ENCODE measurements at regions not wholly inside any gene's neighbourhood (a gene's known extent, or its start where the extent isn't known, plus 50 kb on each side); places are given as distances from the start of the nearest gene placed in this dataset.
A peak's percentile ranks its signal among the peaks of the same experiment; 100 is the strongest.

DNA sequence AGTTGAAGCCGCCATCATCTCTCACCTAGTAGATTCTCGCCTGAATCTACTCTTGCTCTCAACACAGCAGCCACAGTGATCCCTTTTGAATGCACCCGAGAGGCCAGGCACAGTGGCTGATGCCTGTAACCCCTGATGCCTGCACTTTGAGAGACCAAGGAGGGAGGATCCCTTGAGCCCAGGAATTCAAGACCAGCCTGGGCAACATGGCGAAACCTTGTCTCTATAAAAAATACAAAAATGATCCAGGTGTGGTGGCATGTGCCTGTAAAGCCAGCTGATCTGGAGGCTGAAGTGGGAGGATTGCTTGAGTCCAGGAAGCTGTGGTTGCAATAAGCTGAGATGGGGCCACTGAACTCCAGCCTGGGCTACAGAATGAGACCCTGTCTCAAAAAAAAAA lies 60.3 kb upstream of the EML4 start:
- no peak for DNase-seq (ENCODE audit: low read depth)
- TF ChIP-seq, protein P1, sequence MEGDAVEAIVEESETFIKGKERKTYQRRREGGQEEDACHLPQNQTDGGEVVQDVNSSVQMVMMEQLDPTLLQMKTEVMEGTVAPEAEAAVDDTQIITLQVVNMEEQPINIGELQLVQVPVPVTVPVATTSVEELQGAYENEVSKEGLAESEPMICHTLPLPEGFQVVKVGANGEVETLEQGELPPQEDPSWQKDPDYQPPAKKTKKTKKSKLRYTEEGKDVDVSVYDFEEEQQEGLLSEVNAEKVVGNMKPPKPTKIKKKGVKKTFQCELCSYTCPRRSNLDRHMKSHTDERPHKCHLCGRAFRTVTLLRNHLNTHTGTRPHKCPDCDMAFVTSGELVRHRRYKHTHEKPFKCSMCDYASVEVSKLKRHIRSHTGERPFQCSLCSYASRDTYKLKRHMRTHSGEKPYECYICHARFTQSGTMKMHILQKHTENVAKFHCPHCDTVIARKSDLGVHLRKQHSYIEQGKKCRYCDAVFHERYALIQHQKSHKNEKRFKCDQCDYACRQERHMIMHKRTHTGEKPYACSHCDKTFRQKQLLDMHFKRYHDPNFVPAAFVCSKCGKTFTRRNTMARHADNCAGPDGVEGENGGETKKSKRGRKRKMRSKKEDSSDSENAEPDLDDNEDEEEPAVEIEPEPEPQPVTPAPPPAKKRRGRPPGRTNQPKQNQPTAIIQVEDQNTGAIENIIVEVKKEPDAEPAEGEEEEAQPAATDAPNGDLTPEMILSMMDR (IDR thresholded peaks at IDR 0.05; ENCODE audit: low read length, missing control alignments): no peak
- no peak overlapping the region for H3K4me3 ChIP-seq (replicated peaks; ENCODE audit: low read depth, low read length)

DNA sequence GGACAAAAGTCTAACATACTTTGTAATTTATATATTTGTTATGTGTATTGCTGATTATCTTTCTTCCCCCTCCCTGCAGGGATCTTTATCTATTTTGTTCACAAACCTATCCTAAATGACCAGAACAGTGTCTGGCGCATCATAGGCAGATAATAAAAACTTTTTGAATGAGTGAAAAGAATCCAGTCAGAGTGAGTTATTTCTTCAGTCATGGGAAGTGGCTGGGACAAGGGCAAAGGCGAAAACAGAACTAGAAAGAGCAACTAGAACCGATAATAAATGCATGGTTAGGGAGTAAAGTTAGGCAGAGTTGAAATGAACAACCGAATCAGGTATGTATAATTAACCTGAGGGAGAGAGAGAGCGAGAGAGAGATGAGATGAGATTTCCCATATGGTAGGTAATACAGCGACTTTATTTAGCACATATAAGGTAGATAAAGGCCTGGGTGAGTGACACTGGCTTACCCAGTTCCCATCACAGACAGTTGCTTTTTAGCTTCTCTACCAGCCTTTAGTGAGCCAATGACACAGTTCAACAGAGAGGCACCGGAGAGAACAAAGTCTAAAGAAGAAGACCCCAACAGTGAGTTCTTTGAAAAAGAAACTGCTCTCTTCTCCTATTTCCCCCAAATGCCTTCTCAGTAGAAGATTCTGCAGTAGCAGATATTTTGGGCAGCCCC lies 59.1 kb upstream of the EML4 start:
- DNase-seq (ENCODE audit: low read depth): no peak
- no peak overlapping the region for H3K4me3 ChIP-seq (replicated peaks; ENCODE audit: low read depth, low read length)
- TF ChIP-seq, protein P1 (IDR thresholded peaks at IDR 0.05; ENCODE audit: low read length, missing control alignments): no peak

DNA sequence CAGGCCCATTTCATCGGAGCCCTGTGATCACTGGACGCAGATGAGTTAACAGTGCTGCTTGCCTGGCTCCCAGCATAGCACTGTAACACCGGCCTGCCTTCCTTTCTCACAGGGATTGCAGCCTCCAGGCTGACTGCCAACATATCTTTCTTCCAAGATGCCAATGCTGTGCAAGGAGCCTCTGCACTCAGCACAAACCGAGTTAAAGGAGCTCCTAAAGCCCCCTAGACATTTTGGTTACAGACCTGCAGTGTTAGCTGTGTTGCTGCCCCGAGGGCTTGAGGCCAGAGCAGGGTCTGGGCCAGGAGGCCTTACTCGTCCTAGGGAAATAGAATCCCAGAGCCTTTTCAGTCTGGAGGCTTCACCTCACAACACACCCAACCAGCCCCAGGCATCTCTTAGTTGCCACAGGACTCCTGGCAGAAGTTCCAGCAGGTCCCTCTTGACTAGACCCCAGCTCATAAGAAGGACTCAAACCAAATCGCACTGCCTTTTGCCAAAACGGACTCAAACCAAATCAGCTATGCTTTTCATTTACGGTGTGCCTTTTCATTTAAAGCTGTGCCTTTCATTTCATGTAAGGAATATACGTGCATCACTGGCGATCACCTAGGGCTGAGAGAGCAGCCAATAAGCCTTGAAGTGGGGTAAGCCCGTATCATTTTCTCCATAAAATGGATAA lies 58.4 kb upstream of the EML4 start:
- TF ChIP-seq, protein P1 (IDR thresholded peaks at IDR 0.05; ENCODE audit: low read length, missing control alignments): no peak
- DNase-seq (ENCODE audit: low read depth): peak; percentile 71
- H3K4me3 ChIP-seq (replicated peaks; ENCODE audit: low read depth, low read length): no peak overlapping the region

DNA sequence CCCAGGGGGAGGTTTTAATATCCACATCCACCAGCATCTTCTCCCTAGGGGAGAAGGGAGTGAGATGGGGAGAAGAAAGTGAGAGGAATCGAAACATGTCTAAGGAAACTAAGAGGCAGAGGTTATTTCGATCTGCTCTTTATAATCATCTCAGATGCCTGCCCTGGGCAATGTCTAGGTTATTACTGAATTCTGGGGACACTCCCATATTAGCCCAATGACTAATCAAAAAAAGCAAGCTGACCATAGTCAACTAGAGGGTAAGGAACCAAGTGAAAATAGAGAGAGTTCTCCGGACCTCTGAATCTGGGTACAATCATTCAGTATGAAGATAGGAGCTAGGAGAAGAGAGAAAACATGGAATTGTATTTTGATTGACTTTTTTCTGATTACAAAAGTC lies 56.7 kb upstream of the EML4 start:
- no peak for DNase-seq (ENCODE audit: low read depth)
- no peak overlapping the region for H3K4me3 ChIP-seq (replicated peaks; ENCODE audit: low read depth, low read length)
- TF ChIP-seq, protein P1 (IDR thresholded peaks at IDR 0.05; ENCODE audit: low read length, missing control alignments): no peak

DNA sequence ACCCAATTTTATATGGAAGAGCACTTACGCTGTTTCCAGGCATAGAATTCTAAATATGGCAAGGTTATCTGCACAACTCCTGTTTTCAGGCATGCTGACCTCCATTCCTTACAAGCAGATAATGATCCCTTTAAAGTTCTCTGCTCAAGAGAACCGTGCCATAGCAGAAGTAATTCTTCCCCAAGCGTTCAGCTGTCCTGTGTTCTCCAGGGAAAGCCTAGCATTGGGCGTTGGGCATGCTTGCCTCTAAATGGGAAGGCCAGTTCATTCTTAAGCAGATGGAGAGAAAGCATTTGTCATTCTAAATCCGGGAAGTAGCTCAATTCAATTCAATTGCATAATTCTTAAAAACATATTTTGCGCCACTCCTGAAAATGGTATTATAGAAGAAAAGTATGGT lies 55.7 kb upstream of the EML4 start:
- TF ChIP-seq, protein P1 (IDR thresholded peaks at IDR 0.05; ENCODE audit: low read length, missing control alignments): no peak
- H3K4me3 ChIP-seq (replicated peaks; ENCODE audit: low read depth, low read length): no peak overlapping the region
- no peak for DNase-seq (ENCODE audit: low read depth)

DNA sequence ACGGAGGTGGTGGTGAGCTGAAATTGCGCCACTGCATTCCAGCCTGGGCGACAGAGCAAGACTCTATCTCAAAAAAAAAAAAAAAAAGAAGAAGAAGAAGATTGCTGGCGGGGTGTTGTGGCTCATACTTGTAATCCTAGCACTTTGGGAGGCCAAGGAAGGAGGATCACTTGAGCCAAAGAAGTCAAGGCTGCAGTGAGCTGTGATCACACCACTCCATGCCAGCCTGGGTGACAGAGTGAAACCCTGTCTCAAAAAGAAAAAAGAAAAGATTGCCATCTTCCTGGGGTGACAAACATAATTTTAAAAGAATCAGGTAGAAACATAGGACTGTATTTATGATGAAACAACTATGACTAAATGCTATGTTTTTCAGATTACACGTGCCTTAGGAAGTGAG lies 55.1 kb upstream of the EML4 start:
- DNase-seq (ENCODE audit: low read depth): no peak
- no peak overlapping the region for H3K4me3 ChIP-seq (replicated peaks; ENCODE audit: low read depth, low read length)
- TF ChIP-seq, protein P1 (IDR thresholded peaks at IDR 0.05; ENCODE audit: low read length, missing control alignments): no peak

DNA sequence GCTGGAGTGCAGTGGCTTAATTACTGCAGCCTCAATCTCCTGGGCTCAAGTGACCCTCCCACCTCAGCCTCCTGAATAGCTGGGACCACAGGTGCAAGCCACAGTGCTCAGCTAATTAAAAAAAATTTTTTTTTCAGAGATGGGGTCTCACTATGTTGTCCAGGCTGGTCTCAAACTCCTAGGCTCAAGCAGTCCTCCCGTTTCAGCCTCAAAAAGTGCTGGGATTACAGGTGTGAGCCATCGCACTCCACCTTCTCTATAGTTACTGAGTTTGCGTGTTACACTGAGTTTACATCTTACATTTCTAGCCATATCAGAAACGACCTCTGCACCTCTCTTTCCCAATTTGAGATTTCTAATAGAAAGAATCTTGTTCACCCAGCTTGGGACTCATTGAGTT lies 53.6 kb upstream of the EML4 start:
- H3K4me3 ChIP-seq (replicated peaks; ENCODE audit: low read depth, low read length): no peak overlapping the region
- TF ChIP-seq, protein P1 (IDR thresholded peaks at IDR 0.05; ENCODE audit: low read length, missing control alignments): no peak
- DNase-seq (ENCODE audit: low read depth): no peak
